ENCODE measurements at regions not wholly inside any gene's neighbourhood (a gene's known extent, or its start where the extent isn't known, plus 50 kb on each side); places are given as distances from the start of the nearest gene placed in this dataset.
"Not testable (repeated sequence)": the region's sequence is repeated elsewhere in the genome, so short reads cannot be mapped to it uniquely, and the experiment has no call there.

GRCh38 chr12:13924286-13924685 lies 57.1 kb downstream of the GRIN2B start:
- no peak for DNase-seq

GRCh38 chr12:13918897-13919296 lies 62.5 kb downstream of the GRIN2B start:
- no peak for DNase-seq

GRCh38 chr12:13915096-13915495 lies 66.3 kb downstream of the GRIN2B start:
- no peak for DNase-seq

GRCh38 chr12:13913371-13913770 lies 68.0 kb downstream of the GRIN2B start:
- DNase-seq, result no peak

GRCh38 chr12:13911756-13912554 lies 69.4 kb downstream of the GRIN2B start:
- DNase-seq, result no peak

- DNase-seq, result no peak
Observed at GRCh38 chr12:13905794-13906193, 75.6 kb downstream of the GRIN2B start.

- peak; percentile 52 for DNase-seq
Observed at GRCh38 chr12:13900718-13901117, 80.7 kb downstream of the GRIN2B start.

- not testable (repeated sequence) for DNase-seq
Observed at GRCh38 chr12:13898387-13898786, 83.0 kb downstream of the GRIN2B start.

- no peak for DNase-seq
Observed at GRCh38 chr12:13897811-13898210, 83.6 kb downstream of the GRIN2B start.

GRCh38 chr12:13896063-13896626 lies 85.3 kb downstream of the GRIN2B start:
- DNase-seq, result no peak

- no peak for DNase-seq
Observed at GRCh38 chr12:13891902-13892301, 89.5 kb downstream of the GRIN2B start.

GRCh38 chr12:13890943-13891342 lies 90.5 kb downstream of the GRIN2B start:
- DNase-seq, result no peak

- no peak for DNase-seq
Observed at GRCh38 chr12:13887779-13888388, 93.5 kb downstream of the GRIN2B start.

GRCh38 chr12:13882176-13882575 lies 99.2 kb downstream of the GRIN2B start:
- DNase-seq, result no peak

- no peak for DNase-seq
Observed at GRCh38 chr12:13880613-13881012, 100.8 kb downstream of the GRIN2B start.

- DNase-seq, result no peak
Observed at GRCh38 chr12:13875744-13876143, 105.7 kb downstream of the GRIN2B start.

GRCh38 chr12:13870255-13870654 lies 111.1 kb downstream of the GRIN2B start:
- no peak for DNase-seq

- peak; percentile 83 for DNase-seq
Observed at GRCh38 chr12:13864081-13864673, 117.2 kb downstream of the GRIN2B start.

GRCh38 chr12:13857750-13858149 lies 123.7 kb downstream of the GRIN2B start:
- DNase-seq, result no peak

- DNase-seq, result no peak
Observed at GRCh38 chr12:13853471-13853870, 127.9 kb downstream of the GRIN2B start.

- DNase-seq, result peak; percentile 81
Observed at GRCh38 chr12:13851828-13852227, 129.6 kb downstream of the GRIN2B start.

GRCh38 chr12:13849456-13849855 lies 131.9 kb downstream of the GRIN2B start:
- no peak for DNase-seq

GRCh38 chr12:13843841-13844240 lies 137.6 kb downstream of the GRIN2B start:
- no peak for DNase-seq

GRCh38 chr12:13841358-13841757 lies 140.0 kb downstream of the GRIN2B start:
- no peak for DNase-seq
